ENCODE measurements at regions not wholly inside any gene's neighbourhood (a gene's known extent, or its start where the extent isn't known, plus 50 kb on each side); places are given as distances from the start of the nearest gene placed in this dataset.

DNA sequence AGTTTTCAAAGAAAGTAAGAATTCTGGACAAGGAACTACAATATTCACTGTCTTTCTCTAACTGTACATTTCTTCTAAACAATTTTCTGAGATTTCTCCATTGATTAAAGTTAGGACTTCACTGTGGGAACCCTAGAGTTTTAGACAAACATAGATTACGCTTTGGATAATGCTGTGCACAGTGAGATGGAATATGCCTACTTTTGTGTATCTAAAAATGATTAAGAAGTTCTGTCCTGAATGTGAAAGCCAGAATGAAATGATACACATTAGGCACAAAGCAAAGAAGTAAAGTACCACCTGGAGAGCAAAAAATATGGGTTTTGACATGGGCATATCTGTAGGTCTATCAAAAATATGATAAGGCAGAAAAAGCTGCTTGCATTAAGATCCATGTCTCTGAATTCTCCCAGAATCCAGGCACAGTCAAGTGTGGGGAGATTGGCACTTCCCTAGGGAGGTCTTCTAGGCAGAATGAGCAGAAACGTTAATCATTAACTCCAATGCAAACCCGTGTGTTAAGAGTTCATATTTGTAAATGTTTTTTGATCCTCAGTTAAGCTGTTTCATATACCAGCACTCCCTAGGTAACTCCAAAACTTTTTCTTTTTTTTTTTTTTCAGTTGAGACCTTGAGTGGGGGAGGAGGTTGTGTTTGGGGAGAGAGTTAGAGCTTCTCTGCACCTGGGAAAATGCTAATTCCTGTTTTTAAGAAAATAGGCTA is 467.1 kb downstream of the LMO4 start:
- Histone ChIP-seq H3K27me3 (ENCODE audit: insufficient read depth in 3 of 3, low read length in 2 of 3) (no peaks in the 10 kb centered on the region), H3K27ac (no peak overlapping the region), H3K4me1 (no peaks in the 10 kb centered on the region), H3K36me3 (ENCODE audit: insufficient read depth in 1 of 2, low read depth in 1 of 2) (no peaks in the 10 kb centered on the region), H3K9me3 (no peaks in the 10 kb centered on the region), H3K4me3 (no peak overlapping the region)
- TF ChIP-seq, protein P1, sequence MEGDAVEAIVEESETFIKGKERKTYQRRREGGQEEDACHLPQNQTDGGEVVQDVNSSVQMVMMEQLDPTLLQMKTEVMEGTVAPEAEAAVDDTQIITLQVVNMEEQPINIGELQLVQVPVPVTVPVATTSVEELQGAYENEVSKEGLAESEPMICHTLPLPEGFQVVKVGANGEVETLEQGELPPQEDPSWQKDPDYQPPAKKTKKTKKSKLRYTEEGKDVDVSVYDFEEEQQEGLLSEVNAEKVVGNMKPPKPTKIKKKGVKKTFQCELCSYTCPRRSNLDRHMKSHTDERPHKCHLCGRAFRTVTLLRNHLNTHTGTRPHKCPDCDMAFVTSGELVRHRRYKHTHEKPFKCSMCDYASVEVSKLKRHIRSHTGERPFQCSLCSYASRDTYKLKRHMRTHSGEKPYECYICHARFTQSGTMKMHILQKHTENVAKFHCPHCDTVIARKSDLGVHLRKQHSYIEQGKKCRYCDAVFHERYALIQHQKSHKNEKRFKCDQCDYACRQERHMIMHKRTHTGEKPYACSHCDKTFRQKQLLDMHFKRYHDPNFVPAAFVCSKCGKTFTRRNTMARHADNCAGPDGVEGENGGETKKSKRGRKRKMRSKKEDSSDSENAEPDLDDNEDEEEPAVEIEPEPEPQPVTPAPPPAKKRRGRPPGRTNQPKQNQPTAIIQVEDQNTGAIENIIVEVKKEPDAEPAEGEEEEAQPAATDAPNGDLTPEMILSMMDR (IDR thresholded peaks at IDR 0.05): no peak
- intact Hi-C loops (cut with DNase I): no loop called here
- ATAC-seq (no peak), DNase-seq (no peak)
- WGBS, 3 donors: 49 to 55% (median 54%) methylated on average over 3 of the region's 3 CpGs

- no peak for ATAC-seq
- H3K4me3 ChIP-seq: no peak overlapping the region
- DNase-seq: no peak
- TF ChIP-seq, protein P1 (IDR thresholded peaks at IDR 0.05): no peak
- no peaks in the 10 kb centered on the region for H3K27me3 ChIP-seq (ENCODE audit: insufficient read depth in 3 of 3, low read length in 2 of 3)
- intact Hi-C loops (cut with DNase I): no loop called here
- H3K4me1 ChIP-seq: no peaks in the 10 kb centered on the region
- H3K36me3 ChIP-seq (ENCODE audit: insufficient read depth in 1 of 2, low read depth in 1 of 2): no peaks in the 10 kb centered on the region
- H3K9me3 ChIP-seq: no peaks in the 10 kb centered on the region
- WGBS, 3 donors: 72 to 77% (median 75%) methylated on average over 9 of the region's 9 CpGs
- no peak overlapping the region for H3K27ac ChIP-seq
These were observed 467.8 kb downstream of the LMO4 start for GRCh38 chr1:87796471-87796901.

GRCh38 chr1:87799451-87799850 is 470.8 kb downstream of the LMO4 start:
- 89 to 93% (median 93%) methylated on average over 7 of the region's 7 CpGs for WGBS, 3 donors

GRCh38 chr1:87800006-87800405 is 471.3 kb downstream of the LMO4 start:
- Histone ChIP-seq H3K9me3 (no peaks in the 10 kb centered on the region), H3K27me3 (ENCODE audit: insufficient read depth in 3 of 3, low read length in 2 of 3) (no peaks in the 10 kb centered on the region), H3K36me3 (ENCODE audit: insufficient read depth in 1 of 2, low read depth in 1 of 2) (no peaks in the 10 kb centered on the region), H3K27ac (no peak overlapping the region), H3K4me3 (no peak overlapping the region), H3K4me1 (no peaks in the 10 kb centered on the region)
- ATAC-seq: no peak
- intact Hi-C loops (cut with DNase I): loop anchor here in 1 of 2 donors (2.0 kb wide), 1 partner anchor 45 kb away; no protein-coding TSS in a partner anchor
- DNase-seq: no peak
- TF ChIP-seq, protein P1 (IDR thresholded peaks at IDR 0.05): no peak

More at GRCh38 chr1:87799451-87799850, 470.8 kb downstream of the LMO4 start:
- ATAC-seq: no peak
- TF ChIP-seq, protein P1 (IDR thresholded peaks at IDR 0.05): no peak
- intact Hi-C loops (cut with DNase I): no loop called here
- no peaks in the 10 kb centered on the region for H3K9me3 ChIP-seq
- H3K4me1 ChIP-seq: no peaks in the 10 kb centered on the region
- DNase-seq: no peak
- H3K4me3 ChIP-seq: no peak overlapping the region
- H3K27ac ChIP-seq: no peak overlapping the region
- H3K36me3 ChIP-seq (ENCODE audit: insufficient read depth in 1 of 2, low read depth in 1 of 2): no peaks in the 10 kb centered on the region
- no peaks in the 10 kb centered on the region for H3K27me3 ChIP-seq (ENCODE audit: insufficient read depth in 3 of 3, low read length in 2 of 3)

- DNase-seq (no peak), ATAC-seq (no peak)
- Histone ChIP-seq H3K4me1 (no peaks in the 10 kb centered on the region), H3K4me3 (no peak overlapping the region), H3K9me3 (no peaks in the 10 kb centered on the region), H3K27me3 (ENCODE audit: insufficient read depth in 3 of 3, low read length in 2 of 3) (no peaks in the 10 kb centered on the region), H3K36me3 (ENCODE audit: insufficient read depth in 1 of 2, low read depth in 1 of 2) (no peaks in the 10 kb centered on the region), H3K27ac (no peak overlapping the region)
- TF ChIP-seq, protein P1 (IDR thresholded peaks at IDR 0.05): no peak
- intact Hi-C loops (cut with DNase I): no loop called here
These were observed 474.7 kb downstream of the LMO4 start for GRCh38 chr1:87803375-87803774.
